ENCODE measurements at regions not wholly inside any gene's neighbourhood (a gene's known extent, or its start where the extent isn't known, plus 50 kb on each side); places are given as distances from the start of the nearest gene placed in this dataset.

- Histone ChIP-seq H3K4ac (ENCODE audit: low read depth, low read length) (no peak overlapping the region), H2BK12ac (ENCODE audit: insufficient read length, low read depth, low read length) (no peak overlapping the region), H2BK120ac (ENCODE audit: low read depth, low read length, poor library complexity, severe bottlenecking) (no peak overlapping the region), H3K27ac (ENCODE audit: insufficient read length, low read depth, low read length) (no peak overlapping the region), H3T11ph (ENCODE audit: low read length) (no peak overlapping the region), H3K27me3 (ENCODE audit: insufficient read depth, low read length) (no peaks in the 10 kb centered on the region), H2BK15ac (ENCODE audit: low read depth, low read length) (no peak overlapping the region), H3K4me1 (ENCODE audit: insufficient read depth, low read length) (no peaks in the 10 kb centered on the region), H3K79me1 (ENCODE audit: insufficient read depth, low read depth, low read length, poor library complexity, severe bottlenecking) (no peaks in the 10 kb centered on the region), H2BK20ac (ENCODE audit: low read depth, low read length, poor library complexity, severe bottlenecking) (no peak overlapping the region), H3K56ac (ENCODE audit: insufficient read length, low read depth, low read length) (no peak overlapping the region), H3K23me2 (ENCODE audit: insufficient read length, low read depth, low read length, poor library complexity, severe bottlenecking) (no peaks in the 10 kb centered on the region), H2AK5ac (ENCODE audit: insufficient read length, low read length) (no peak overlapping the region), H3K79me2 (ENCODE audit: insufficient read depth, low read length) (no peaks in the 10 kb centered on the region), H4K91ac (ENCODE audit: insufficient read length, low read depth, low read length) (no peak overlapping the region), H4K20me1 (ENCODE audit: control insufficient read depth, insufficient read depth, insufficient read length) (no peaks in the 10 kb centered on the region), H3K18ac (ENCODE audit: insufficient read length, low read depth, low read length) (no peak overlapping the region), H3K23ac (ENCODE audit: insufficient read length, low read depth, low read length) (no peak overlapping the region), H4K8ac (replicated peaks; ENCODE audit: insufficient read length, low read depth, low read length) (no peak overlapping the region), H2BK5ac (ENCODE audit: insufficient read length, low read length) (no peak overlapping the region), H3K9ac (ENCODE audit: extremely low read depth, insufficient read length, low read length) (no peak overlapping the region), H3K4me2 (ENCODE audit: insufficient read depth, insufficient read length, low read length) (no peak overlapping the region), H3K9me3 (ENCODE audit: control insufficient read depth, low read depth, low read length) (no peaks in the 10 kb centered on the region), H2AFZ (ENCODE audit: low read length) (no peak overlapping the region), H4K5ac (ENCODE audit: insufficient read length, low read depth, low read length) (no peak overlapping the region), H3K14ac (ENCODE audit: insufficient read depth, low read length) (no peak overlapping the region)
- Mint-ChIP-seq H3K27me3 (ENCODE audit: low read depth) (peaks cover 11% of the 10 kb centered on the region), H3K36me3 (ENCODE audit: insufficient read depth in 1 of 3, low read depth in 3 of 3) (peaks cover 0 to 6% (median 5%) of the 10 kb centered on the region in 3 experiments; a peak in 2 of 7 replicates), H3K9me3 (peaks cover 2 to 44% of the 10 kb centered on the region in 2 experiments; a peak in 3 of 5 replicates), H3K27ac (no peak overlapping the region), H3K4me1 (peaks cover 12 to 24% of the 10 kb centered on the region in 2 experiments), H3K4me3 (no peak overlapping the region)
- no CpG with 5 or more reads among the region's 1 CpG for WGBS (ENCODE audit: extremely low coverage, insufficient read length, low lambda C conversion rate)
- no peak for DNase-seq
- no peak for TF ChIP-seq CTCF (conservative IDR thresholded peaks at IDR 0.05)
These were observed 598.1 kb upstream of the ACTRT1 start for GRCh38 chrX:128650326-128650725.

All from H9 (cell line).